K562 (cell line): ENCODE measurements at regions not wholly inside any gene's neighbourhood (a gene's known extent, or its start where the extent isn't known, plus 50 kb on each side); places are given as distances from the start of the nearest gene placed in this dataset.

Source experiments
- KDM1A ChIP-seq, 2 experiments: fragments of 450-650 bp; IDR thresholded peaks; 2 replicates each; pipeline ENCODE4 v1.6.1; 2016; ENCODE audit warnings: mild to moderate bottlenecking in 2 of 2
- SREBF1 ChIP-seq: fragments of 150-350 bp; IDR thresholded peaks from 2 replicates; pipeline ENCODE4 v1.6.1; 2014; ENCODE audit warnings: antibody characterized with exemption, low read depth, low read length, borderline replicate concordance
- ZNF644 ChIP-seq: fragments of 200-800 bp; sonication (Bioruptor generic); IDR thresholded peaks from 2 replicates; pipeline ENCODE4 v1.6.1; 2016; ENCODE audit warnings: low read depth, missing genetic modification characterization, missing compliant biosample characterization
- TF ChIP-seq, protein P1 (sequence below): fragments of 450-650 bp; IDR thresholded peaks from 2 replicates; pipeline ENCODE4 v1.6.1; 2016; ENCODE audit warnings: low read depth, mild to moderate bottlenecking, moderate library complexity
- TF ChIP-seq, protein P2 (sequence below), 2 experiments: fragments of 450-650 bp in 1 of 2; IDR thresholded peaks; 2 replicates each; pipeline ENCODE4 v1.6.1; 2011 to 2017; ENCODE audit warnings: low read depth in 2 of 2, antibody characterized with exemption in 1 of 2, borderline replicate concordance in 1 of 2, low read length in 1 of 2, mild to moderate bottlenecking in 1 of 2, mixed read lengths in 1 of 2; ENCODE audit not compliant: control insufficient read depth in 1 of 2

DNA sequence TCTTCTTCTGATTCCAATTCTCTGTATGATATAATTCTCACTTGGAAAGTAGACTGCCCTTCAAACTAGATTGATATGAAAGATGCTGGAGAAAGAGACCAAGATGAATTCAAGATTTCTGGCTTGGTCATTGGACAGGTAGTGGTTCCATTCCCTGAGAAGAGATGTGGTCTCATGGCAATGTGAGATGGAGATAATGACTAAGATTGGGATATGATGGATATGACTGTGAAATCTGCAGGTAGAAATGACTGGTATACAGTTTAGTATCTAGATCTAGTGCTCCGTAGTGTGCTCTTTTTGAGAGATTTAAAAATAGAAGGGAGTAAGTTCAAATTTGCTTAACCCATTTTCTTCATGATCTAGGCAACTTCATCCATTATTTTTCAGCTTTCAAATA lies 425.4 kb upstream of the TRIB2 start:
- TF ChIP-seq, protein P1, sequence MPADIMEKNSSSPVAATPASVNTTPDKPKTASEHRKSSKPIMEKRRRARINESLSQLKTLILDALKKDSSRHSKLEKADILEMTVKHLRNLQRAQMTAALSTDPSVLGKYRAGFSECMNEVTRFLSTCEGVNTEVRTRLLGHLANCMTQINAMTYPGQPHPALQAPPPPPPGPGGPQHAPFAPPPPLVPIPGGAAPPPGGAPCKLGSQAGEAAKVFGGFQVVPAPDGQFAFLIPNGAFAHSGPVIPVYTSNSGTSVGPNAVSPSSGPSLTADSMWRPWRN = no peak
- TF ChIP-seq KDM1A (IDR thresholded peaks at IDR 0.05) = no peak
- no peak for TF ChIP-seq ZNF644
- TF ChIP-seq, protein P2, sequence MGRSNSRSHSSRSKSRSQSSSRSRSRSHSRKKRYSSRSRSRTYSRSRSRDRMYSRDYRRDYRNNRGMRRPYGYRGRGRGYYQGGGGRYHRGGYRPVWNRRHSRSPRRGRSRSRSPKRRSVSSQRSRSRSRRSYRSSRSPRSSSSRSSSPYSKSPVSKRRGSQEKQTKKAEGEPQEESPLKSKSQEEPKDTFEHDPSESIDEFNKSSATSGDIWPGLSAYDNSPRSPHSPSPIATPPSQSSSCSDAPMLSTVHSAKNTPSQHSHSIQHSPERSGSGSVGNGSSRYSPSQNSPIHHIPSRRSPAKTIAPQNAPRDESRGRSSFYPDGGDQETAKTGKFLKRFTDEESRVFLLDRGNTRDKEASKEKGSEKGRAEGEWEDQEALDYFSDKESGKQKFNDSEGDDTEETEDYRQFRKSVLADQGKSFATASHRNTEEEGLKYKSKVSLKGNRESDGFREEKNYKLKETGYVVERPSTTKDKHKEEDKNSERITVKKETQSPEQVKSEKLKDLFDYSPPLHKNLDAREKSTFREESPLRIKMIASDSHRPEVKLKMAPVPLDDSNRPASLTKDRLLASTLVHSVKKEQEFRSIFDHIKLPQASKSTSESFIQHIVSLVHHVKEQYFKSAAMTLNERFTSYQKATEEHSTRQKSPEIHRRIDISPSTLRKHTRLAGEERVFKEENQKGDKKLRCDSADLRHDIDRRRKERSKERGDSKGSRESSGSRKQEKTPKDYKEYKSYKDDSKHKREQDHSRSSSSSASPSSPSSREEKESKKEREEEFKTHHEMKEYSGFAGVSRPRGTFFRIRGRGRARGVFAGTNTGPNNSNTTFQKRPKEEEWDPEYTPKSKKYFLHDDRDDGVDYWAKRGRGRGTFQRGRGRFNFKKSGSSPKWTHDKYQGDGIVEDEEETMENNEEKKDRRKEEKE (IDR thresholded peaks at IDR 0.05; ENCODE audit: borderline replicate concordance in 1 of 2, control insufficient read depth in 1 of 2, low read depth in 2 of 2, low read length in 1 of 2) = no peak
- no peak for TF ChIP-seq SREBF1
